ENCODE measurements at regions not wholly inside any gene's neighbourhood (a gene's known extent, or its start where the extent isn't known, plus 50 kb on each side); places are given as distances from the start of the nearest gene placed in this dataset.

DNA sequence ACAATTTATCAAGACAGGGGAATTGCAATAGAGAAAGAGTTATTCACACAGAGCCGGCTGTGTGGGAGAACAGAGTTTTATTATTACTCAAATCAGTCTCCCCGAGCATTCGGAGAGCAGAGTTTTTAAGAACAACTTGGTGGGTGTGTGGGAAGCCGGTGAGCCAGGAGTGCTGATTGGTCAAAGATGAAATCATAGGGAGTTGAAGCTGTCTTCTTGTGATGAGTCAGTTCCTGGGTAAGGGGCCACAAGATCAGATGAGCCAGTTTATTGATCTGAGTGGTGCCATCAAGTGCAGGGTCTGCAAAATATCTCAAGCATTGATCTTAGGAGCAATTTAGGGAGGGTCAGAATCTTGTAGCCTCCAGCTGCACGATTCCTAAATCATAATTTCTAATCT lies 50.0 kb upstream of the ECI2 start:
- TF ChIP-seq EZH2 (IDR thresholded peaks at IDR 0.05; ENCODE audit: borderline replicate concordance, low read length), result no peak
- TF ChIP-seq, protein P1, sequence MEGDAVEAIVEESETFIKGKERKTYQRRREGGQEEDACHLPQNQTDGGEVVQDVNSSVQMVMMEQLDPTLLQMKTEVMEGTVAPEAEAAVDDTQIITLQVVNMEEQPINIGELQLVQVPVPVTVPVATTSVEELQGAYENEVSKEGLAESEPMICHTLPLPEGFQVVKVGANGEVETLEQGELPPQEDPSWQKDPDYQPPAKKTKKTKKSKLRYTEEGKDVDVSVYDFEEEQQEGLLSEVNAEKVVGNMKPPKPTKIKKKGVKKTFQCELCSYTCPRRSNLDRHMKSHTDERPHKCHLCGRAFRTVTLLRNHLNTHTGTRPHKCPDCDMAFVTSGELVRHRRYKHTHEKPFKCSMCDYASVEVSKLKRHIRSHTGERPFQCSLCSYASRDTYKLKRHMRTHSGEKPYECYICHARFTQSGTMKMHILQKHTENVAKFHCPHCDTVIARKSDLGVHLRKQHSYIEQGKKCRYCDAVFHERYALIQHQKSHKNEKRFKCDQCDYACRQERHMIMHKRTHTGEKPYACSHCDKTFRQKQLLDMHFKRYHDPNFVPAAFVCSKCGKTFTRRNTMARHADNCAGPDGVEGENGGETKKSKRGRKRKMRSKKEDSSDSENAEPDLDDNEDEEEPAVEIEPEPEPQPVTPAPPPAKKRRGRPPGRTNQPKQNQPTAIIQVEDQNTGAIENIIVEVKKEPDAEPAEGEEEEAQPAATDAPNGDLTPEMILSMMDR (IDR thresholded peaks at IDR 0.05; ENCODE audit: low read length), result no peak

Measured in OCI-LY1 (cell line).